Neural progenitor cell (in vitro differentiated cells): ENCODE measurements at regions not wholly inside any gene's neighbourhood (a gene's known extent, or its start where the extent isn't known, plus 50 kb on each side); places are given as distances from the start of the nearest gene placed in this dataset.

Source experiments
- CTCF ChIP-seq: fragments of 200-600 bp; sonication (generic); IDR thresholded peaks from 2 replicates; pipeline ENCODE4 v1.5.1; 2017; ENCODE audit warnings: antibody characterized with exemption, mild to moderate bottlenecking
- EZH2 ChIP-seq: fragments of 200-600 bp; sonication (generic); IDR thresholded peaks from 2 replicates; pipeline ENCODE4 v1.6.1; 2017; ENCODE audit warnings: antibody characterized with exemption, mild to moderate bottlenecking, moderate library complexity
- EZH2phosphoT487 ChIP-seq: fragments of 200-600 bp; sonication (generic); IDR thresholded peaks from 2 replicates; pipeline ENCODE4 v1.6.1; 2017; ENCODE audit warnings: antibody characterized with exemption

DNA sequence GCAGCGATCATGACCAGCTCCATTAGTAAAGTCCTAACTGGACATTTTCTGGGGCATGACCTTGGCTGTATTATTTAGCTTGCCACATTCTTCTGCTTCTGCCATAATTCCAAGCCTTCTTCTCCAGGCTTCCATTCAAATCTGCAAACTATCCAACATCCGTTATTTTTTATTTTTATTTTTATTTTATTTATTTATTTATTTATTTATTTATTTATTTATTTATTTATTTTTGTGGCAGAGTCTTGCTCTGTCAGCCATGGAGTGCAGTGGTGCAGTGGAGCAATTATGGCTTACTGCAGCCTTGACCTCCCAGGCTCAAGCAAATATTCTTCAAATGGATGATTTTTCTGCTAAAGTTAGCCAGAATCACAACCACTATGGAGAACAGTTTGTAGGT lies 187.2 kb upstream of the CDK1 start:
- TF ChIP-seq EZH2: no peak
- no peak for TF ChIP-seq CTCF
- TF ChIP-seq EZH2phosphoT487: no peak
